Activated CD4-positive, alpha-beta T cell treated with anti-CD3 and anti-CD28 coated beads, Interleukin-2, Interleukin-6, amounts not matched to agents 100 ng/mL and 50 ng/mL, durations not matched to agents 16 hours and 8 hours (primary cell): ENCODE measurements at regions not wholly inside any gene's neighbourhood (a gene's known extent, or its start where the extent isn't known, plus 50 kb on each side); places are given as distances from the start of the nearest gene placed in this dataset.
"Not testable (repeated sequence)": the region's sequence is repeated elsewhere in the genome, so short reads cannot be mapped to it uniquely, and the experiment has no call there.

Experiments
- DNase-seq: peaks from one replicate; pipeline ENCODE4 v3.0.0-alpha.2; 2020

DNA sequence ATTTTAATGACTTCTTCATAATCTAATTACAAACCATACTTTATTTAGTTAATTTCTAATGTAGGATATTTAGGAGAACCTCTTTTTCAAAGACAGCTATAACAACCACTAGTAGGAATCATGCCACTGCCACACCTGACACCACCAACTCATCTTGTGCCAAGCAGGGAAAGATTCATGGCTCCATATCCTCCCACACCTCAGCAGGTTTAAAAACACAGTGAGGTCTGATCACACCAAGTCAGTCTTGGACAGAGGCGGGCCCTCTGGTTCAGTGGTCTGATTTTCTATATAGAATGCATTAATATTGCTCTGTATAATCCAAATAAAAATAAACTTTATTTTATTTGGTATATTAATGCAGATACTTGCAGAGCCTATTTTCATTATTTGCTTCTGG lies 227.7 kb upstream of the TTC29 start:
- DNase-seq: no peak

DNA sequence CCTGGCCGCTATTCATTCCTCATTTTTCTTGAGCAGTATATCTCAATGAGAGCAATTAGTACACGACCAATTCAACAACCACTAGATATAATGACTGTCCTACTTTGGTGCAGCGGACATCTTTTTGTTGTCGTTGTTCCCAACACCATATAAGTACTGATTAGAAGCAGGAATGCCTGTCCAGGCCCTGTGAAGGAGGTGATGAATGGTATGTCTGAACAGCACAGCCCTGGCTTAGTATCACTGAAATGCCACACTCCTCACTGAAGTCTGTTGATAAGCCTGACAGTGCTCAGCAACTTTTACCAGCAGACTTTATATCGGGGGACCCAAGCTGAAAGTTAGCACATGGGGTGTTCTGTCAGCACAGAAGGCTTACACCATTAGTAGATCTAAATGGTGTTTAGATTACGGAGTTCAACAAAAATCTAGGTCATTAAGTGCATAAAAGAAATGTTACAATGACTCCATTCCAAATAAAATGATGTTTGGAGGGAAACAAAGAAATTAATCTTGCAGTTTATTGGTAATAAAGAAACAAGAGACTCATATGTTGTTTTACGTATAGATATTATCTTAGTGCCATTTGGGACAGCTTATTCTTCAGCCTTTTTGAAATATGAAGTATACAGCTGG lies 228.3 kb upstream of the TTC29 start:
- DNase-seq: no peak

DNA sequence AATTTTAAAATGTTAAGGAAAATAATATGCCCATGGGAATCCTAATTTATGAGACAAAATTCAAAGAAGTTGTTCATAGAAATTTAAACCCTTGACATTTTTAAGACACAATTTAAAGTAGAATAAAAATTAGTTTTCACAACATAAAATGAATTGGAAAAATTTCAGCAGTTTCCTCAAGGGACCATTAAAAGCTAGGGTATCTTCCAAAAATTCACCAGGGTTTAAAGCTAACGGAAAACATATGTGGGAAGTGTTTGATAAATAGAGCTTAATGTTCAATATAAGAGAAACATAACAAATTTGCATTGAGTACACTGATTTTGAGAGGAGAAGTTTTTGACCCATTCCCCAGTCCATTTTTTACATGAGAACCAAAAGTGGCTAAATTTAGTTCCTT lies 228.9 kb upstream of the TTC29 start:
- DNase-seq: no peak

DNA sequence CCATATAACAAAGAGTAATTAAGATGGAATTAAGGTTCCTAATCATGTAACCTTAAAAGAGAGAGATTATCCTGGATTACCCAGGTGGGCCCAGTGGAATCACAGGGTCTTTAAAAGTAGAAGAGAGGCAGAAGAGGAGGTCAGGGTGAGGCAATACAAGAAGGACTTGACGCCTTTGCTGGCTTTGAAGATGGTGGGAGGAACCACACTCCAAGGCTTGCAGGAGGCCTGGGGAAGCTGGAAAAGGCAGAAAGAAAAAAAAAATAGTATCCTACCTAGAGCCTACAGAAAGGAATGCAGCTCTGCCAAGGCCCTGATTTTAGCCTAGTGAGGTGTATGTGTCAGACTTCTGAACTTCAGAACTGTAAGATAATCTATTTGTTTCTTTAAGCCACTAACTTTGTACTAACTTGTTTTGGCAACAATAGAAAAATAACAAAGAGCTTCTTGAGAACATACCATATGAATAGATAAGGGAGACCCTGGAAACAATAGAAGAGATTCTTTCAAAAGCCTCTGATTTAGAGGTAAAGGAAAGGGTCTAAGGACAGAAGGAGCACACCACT lies 229.9 kb upstream of the TTC29 start:
- no peak for DNase-seq

DNA sequence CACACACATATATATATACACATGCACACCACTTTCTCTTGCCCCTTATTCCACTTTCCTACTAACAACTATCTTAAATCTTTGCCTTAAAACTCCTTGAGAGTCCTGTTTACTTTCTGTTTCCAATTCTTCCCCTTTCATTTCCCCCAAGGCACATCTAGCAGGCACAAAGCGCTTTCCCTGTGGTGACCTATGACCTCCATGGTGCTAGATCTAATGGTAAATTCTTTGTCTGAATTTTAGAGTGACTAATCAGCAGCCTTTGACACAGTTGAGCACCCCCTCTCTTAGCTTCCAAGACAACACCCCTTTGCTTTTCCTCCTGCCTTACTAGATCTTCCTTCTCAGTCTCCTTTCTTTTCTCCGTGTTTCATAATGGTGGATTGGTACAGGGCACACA lies 236.4 kb upstream of the TTC29 start:
- no peak for DNase-seq

DNA sequence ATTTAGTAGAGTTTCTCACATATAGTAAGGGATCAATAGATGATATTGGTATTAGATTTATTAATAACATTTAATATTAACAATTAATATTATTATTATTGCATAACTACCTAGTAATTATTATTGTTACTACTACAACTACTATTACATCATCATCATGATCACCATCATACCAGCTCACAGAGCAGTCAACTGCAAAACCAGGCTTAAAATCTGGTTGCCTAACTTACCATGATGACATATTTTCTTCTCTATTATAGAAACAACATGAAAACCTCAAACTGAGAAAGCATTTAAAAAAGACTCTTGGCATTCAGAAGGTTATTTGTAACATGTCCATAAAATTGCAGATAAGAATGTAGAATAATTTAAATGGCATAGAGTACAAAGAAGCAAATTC lies 247.0 kb upstream of the TTC29 start:
- no peak for DNase-seq

DNA sequence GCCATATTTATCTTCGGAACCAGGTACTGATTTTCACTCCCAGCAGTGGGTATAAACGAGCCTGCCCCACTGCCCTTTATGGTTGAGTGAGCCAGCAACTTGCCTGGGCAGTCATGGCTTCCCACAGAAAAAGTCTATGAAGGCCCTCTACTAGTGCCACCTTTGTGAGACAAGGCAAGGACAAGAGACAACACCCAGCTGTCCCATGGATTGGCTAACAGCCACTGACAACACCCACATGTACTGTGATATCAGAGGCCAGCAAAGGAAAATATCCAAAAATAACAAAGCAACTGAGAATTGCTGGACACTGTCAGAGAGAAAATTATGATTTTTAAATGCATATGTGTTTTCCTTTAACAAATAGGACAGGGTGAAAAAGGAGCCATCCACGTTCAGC lies 248.4 kb upstream of the TTC29 start:
- DNase-seq: no peak

DNA sequence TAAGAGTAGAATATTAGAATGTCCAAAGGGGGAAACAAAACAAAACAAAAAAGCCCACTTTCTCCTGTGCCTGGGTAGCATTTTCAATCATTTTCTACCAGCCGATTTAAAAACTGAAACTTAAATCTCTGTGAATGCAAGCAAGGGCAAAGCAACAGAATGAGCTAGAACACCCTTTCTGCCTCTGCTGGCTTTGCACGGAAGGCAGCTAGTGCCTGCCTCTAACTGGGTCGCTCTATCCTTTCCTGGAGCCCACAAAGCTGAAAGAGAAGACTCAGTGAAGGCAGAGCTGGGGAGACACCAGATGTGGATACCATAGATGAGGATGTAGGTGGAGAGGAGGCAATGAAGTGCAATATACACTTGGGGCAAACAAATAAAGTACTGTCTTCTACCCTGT lies 248.9 kb upstream of the TTC29 start:
- no peak for DNase-seq

DNA sequence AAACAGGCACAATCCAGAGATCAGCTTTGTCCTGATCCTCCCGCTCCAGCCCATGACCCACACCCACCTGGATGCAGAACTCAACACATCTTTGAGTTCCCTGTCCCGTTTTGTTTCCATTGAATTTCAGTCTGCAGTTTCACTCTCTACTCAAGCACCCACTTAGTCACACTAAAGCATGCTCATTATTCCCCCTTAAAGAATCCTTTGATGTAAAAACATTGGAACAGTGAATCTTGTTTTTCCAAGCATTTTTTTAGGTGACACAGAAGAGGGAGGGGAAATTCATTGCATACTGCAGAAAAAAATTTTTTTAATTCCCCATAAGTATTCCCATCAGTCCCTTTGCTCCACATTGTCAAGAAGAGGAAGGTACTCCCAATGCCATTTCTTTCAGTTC lies 249.7 kb upstream of the TTC29 start:
- DNase-seq: no peak

DNA sequence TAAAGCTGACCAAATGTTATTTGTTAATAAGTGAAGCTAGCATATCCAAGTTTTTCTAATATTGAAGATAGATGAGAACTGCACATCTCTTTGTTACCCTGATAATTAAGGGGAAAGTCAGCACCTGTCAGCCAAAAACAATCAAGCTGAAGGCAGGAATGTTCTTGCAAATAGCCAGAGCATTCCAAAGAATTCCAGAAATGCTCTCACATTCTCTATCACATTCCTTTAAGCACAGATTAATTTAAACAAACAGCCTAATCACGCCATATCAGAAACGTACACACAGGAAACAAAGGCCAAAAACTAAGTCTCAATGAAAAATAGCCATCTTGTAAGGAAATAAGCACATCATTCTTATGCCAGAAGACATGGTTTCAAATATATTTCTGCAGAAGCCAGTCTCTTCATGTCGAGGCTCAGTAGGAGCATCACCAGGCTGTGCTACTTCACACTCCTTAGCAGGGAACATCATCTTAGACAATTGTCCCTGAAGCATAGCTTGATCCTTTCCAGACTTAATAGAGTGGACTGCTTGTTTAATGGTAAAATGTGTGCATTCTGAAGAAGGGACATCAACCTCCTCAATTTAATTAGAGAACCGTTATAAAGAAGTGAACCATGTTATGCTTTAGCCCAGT lies 252.9 kb upstream of the TTC29 start:
- no peak for DNase-seq

DNA sequence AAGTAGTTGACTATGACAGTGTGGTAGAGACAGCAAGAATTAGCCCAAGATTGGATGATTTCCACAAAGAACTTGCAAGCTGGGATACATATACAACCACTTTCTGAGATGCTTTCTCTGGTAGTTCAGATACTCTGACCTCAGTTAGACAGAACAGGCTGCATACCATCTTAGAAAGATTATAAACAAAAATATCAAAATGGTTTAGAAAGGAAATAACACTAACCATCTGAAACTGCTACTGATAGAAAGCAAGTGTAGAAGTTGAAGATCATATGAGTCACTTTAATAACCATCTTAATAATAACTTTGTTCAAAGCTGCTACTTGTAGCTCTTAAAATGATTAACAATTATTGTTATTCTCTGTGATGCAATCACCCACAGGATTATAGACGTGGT lies 255.4 kb upstream of the TTC29 start:
- DNase-seq: no peak

DNA sequence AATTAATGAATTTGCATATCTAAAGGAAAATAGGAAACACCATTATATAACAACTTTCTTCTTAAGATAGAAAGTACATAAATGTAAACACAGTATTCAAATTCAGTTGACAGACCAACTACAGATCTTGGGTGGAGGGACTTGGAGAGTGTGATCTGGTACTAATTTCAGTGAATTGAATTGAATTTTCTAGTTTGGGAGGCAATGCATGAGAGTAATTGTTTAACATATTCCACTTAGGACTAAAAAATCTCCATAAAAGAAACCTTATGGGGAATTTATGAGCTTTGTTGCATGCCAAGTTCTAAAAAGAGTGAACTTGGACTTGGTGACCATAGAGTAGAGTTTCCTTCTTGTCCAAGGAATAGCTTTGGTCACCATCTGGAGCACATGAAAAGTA lies 261.1 kb upstream of the TTC29 start:
- DNase-seq: no peak

DNA sequence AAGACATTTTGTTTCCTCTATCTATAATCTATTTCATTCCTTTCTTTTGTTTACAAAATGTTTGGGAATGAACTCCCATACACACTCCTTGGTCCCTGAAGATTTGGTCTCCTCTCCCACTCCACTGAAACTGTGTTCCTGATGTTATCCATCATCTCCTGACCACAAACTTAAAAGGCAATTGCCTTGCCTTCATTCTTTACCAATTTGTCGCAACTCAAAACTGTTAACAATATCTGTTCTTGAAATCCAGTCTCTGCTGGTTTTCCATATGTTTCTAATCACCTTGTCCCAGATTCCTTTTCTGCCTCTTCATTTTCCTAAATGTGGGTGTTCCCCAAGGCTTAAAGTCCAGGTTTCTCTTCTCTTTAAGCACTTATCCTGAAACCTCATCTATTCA lies 262.2 kb upstream of the TTC29 start:
- no peak for DNase-seq

DNA sequence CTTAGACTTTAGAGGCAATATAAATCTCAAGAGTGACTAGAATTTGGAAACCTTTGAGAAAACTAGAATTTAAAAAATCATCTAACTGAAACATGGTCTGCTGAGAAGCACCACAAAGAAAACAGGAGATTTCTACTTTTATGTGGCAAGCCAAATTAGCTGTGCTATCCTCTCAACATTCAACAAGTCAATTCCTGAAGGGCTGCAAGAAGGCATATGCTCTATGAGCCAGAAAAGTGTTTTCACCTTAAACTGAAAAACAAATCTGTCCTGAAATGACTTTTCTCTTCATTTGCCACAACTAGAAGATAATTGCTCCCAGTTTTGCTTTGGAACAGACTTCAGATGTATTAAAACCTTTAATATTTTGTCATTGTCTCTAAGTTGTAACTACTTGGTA lies 263.2 kb upstream of the EDNRA start:
- no peak for DNase-seq

DNA sequence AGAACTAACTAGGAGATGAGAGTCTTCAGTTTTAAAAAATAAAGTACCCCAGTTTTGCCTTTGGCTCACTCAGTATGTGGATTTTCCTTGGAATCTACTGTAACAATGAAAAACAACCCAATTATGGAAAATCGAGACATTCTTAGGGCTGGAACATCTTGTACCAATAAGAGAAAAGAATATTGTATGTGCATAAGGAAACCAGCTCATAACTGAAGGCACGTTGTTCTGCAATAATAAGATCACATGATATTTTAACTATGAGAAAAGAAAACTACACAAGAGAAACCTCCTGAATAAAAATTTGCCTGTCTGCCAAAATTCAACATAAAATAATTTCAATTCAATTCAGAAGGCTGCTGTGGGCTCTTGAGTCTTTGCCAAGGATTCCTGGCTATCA lies 261.8 kb upstream of the EDNRA start:
- DNase-seq: no peak

DNA sequence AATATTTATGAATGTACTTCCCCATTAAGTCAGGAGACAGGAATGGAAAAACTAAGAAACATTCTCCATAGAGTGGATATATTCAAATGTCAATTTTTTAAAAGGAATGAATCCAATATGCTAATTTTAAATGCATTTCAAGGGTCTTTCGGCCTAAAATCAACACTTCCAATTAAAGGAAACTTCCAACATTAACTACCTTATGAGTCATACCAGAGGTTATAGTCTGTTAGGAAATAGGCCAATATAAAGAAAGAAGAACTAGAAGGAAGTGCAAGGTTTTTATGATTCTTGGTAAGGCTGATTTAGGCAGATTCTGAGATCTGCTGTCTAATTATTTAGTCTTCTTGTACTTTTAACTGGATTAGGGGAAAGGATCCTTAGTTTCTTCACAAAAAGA lies 260.1 kb upstream of the EDNRA start:
- no peak for DNase-seq

DNA sequence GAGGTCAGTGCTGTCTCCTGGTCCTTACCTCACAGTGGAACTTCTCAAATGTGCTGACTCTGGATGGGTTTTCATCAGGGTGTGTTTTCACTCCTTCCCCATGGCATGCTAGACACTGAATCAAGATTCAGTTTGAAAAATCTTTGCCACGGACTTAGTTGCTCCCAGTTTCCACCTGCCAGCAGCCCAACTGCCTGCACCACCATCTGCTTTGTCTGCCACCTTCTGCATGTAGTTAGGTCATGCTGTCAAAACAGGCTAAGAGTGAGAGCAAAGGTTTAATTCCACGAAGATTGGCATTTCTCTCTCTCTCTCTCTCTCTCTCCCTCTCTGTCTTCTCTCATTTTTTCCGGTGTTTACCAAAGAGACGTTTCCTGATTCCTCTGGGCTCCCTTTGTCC lies 258.0 kb upstream of the EDNRA start:
- DNase-seq: no peak

DNA sequence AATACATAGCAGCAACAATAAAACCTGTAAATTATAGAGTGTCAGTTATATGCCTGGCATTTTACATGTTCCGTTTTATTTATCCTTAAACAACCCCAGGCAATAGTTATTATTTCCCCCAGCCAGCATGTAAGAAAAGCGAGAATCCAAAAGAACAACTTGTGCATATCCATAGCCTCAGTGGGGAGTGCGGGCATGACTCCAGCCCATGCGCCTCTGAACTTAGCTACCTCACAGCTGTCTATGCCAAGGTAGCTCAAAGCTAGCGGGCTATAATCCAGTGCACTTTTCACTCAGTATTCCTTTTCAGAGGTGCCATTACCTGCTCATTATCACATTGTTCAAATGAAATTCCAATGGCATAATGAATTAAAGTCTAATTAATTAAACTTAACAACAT lies 257.3 kb upstream of the EDNRA start:
- DNase-seq: no peak

DNA sequence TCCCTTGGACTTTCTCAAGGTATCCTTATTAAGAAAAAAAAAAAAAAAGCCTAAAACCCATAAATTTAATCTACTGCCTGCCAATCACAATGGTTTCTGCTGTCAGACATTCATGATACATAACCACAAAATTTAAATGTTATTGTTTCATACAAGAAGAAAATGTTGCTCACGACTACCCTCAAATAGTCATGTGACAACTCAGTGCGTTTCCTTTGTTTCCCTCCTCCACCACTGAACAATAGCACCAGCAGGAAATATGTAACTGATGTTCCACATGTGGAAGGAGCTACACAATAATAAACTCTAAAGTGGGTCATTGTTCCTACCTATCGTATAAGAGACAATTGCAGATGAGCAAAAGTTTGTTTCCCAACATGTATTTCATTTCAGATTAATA lies 244.1 kb upstream of the EDNRA start:
- no peak for DNase-seq

DNA sequence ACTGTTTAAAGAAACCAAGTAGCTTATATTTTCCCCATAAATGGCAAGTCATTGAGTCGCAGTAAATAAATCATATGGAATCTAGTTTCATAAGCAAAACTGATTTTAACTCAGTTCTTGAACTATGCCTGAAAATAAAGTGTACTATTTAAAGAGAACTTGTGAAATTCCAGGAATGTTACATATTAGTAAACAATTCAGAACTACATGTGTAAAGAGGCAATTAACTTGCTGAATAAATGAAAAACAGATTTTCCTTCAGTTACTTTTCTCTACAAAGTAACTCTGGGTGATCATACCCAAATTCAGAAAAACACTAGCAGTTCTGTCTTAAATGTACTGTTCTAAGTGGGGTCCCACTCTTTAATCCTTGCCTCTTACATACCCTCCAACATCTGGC lies 236.1 kb upstream of the EDNRA start:
- no peak for DNase-seq

DNA sequence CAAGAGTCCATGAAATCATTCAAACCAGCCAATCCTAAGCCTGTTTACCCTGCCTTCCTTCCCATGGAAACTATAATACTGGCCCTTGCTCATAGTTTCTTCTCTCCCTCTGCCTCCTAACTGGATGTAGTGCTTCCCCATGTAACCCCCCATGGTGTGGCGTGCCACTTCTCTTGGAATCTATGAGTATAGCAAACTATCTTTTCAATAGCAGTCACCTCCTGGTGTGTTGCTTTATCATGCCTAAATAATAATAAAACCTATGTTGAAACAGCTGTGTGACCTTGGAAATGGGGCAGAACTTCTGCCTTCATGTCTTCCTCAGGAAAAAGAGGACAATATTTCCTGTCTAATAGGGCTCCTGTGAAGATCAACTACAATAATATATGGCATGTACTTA lies 234.8 kb upstream of the EDNRA start:
- no peak for DNase-seq

DNA sequence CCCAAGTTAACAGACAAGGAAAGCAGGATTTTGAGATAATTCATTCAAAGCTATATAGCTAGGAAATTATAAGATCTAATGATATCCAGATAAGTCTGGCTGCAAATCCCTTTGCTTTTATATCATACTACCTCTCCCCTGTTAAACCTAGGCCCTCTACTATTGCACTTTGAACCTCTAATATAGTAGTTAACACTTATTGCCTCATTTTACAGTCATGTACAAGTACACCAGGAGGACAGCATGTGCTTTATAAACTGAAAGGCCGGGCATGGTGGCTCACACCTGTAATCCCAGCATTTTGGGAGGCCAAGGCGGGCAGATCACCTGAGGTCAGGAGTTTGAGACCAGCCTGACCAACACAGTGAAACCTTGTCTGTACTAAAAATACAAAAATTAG lies 234.4 kb upstream of the EDNRA start:
- not testable (repeated sequence) for DNase-seq

DNA sequence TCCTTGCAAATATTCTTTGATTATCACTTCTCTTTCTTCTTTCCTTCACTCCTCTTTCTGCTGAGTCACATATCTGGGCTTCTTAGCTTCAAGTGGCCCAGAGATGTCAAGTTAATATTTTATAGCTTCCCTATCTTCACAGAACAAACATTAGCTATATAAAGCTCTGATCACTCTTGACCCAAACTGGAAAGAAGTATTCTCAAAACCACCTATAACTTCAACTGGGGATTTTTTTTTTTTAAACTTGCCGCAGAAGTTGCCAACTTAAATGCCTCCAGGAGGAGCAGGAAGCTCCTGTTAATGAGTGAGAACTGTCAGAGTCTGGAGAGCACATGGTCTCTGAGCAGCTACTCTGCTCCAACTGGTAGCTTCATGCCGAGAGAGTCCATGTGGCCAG lies 233.3 kb upstream of the EDNRA start:
- no peak for DNase-seq

DNA sequence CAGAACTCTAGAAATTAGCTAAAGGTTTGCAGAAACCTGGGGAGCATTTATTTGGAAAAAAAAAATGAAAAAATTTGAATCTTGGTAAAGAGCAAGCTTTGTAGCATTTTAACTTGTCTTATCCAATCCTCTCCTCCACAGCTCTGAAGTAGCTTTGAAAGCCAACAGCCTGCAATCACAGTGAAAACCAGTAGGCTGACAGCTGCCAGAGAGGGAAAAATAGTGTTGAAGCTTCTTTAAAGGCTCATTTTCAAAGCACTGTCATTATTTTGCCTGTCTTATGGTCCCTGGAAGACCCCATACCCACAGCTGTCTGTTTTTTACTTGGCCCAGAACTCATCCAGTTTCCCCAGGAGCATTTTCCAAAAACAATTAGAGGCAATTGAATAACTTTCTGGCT lies 230.8 kb upstream of the EDNRA start:
- no peak for DNase-seq

DNA sequence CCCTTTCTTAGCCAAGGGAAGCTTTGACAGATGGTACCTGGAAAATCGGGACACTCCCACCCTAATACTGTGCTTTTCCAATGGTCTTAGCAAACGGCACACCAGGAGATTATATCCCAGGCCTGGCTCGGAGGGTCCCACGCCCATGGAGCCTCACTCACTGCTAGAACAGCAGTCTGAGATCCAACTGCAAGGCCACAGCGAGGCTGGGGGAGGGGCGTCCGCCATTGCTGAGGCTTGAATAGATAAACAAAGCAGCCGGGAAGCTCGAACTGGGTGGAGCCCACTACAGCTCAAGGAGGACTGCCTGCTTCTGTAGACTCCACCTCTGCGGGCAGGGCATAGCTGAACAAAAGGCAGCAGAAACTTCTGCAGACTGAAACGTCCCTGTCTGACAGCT lies 225.6 kb upstream of the EDNRA start:
- not testable (repeated sequence) for DNase-seq
